Neutrophil (primary cell): ENCODE measurements at regions not wholly inside any gene's neighbourhood (a gene's known extent, or its start where the extent isn't known, plus 50 kb on each side); places are given as distances from the start of the nearest gene placed in this dataset.

Experiments used
- H3K27ac ChIP-seq: fragments of 200-600 bp; sonication (generic); 2 replicates; pipeline ENCODE4 v1.5.1; 2016; ENCODE audit warnings: mild to moderate bottlenecking, moderate library complexity
- H3K27me3 ChIP-seq: fragments of 200-600 bp; sonication (generic); 2 replicates; pipeline ENCODE4 v1.6.0; 2016; ENCODE audit warnings: mild to moderate bottlenecking
- H3K36me3 ChIP-seq: fragments of 200-600 bp; sonication (generic); 2 replicates; pipeline ENCODE4 v1.5.1; 2017
- H3K4me1 ChIP-seq, 2 experiments: fragments of 200-600 bp in 1 of 2; sonication (generic) in 1 of 2; 1 replicate in 1 of 2; 2 replicates in 1 of 2; pipeline versions ENCODE4 v1.5.1 to v1.6.1; 2013 to 2016; ENCODE audit warnings: low read depth in 1 of 2, low read length in 1 of 2, mild to moderate bottlenecking in 1 of 2, moderate library complexity in 1 of 2; ENCODE audit not compliant: control insufficient read depth in 1 of 2, insufficient read depth in 1 of 2
- H3K4me3 ChIP-seq, 2 experiments: fragments of 200-600 bp in 1 of 2; sonication (generic) in 1 of 2; 1 replicate in 1 of 2; 2 replicates in 1 of 2; pipeline ENCODE4 v1.5.1; 2013 to 2016; ENCODE audit warnings: low read depth in 1 of 2, low read length in 1 of 2, mild to moderate bottlenecking in 1 of 2, moderate library complexity in 1 of 2
- H3K9me3 ChIP-seq: fragments of 200-600 bp; sonication (generic); 2 replicates; pipeline ENCODE4 v1.5.1; 2016
- TF ChIP-seq, protein P1 (sequence below): fragments of 200-600 bp; sonication (generic); IDR thresholded peaks from 2 replicates; pipeline ENCODE4 v1.5.1; 2016; ENCODE audit warnings: antibody characterized with exemption

DNA sequence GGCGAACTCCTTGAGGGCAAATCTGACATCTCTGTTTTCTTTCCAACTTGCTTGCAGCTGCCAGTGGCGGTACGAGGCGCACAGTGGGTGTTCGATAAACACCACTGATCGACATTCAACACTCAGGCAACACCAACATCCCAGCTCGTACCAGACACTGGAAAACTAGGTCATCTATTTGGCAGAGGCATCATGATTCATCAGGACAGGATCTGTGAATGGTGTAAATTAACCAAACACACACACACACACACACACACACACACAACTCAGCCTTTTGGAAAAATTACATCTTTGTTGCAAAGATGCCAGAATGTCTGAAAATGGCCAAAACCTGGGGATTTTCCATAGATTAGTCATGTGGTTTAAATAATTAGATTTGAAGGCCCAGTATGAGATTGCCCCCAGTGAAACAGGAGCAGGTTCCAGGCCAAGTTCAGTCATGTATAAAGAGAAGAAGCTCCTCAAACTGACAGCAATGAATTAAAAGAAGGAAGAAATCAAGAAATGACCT is 150.5 kb upstream of the NCKAP5 start:
- no peak overlapping the region for H3K4me3 ChIP-seq
- no peaks in the 10 kb centered on the region for H3K4me1 ChIP-seq
- TF ChIP-seq, protein P1, sequence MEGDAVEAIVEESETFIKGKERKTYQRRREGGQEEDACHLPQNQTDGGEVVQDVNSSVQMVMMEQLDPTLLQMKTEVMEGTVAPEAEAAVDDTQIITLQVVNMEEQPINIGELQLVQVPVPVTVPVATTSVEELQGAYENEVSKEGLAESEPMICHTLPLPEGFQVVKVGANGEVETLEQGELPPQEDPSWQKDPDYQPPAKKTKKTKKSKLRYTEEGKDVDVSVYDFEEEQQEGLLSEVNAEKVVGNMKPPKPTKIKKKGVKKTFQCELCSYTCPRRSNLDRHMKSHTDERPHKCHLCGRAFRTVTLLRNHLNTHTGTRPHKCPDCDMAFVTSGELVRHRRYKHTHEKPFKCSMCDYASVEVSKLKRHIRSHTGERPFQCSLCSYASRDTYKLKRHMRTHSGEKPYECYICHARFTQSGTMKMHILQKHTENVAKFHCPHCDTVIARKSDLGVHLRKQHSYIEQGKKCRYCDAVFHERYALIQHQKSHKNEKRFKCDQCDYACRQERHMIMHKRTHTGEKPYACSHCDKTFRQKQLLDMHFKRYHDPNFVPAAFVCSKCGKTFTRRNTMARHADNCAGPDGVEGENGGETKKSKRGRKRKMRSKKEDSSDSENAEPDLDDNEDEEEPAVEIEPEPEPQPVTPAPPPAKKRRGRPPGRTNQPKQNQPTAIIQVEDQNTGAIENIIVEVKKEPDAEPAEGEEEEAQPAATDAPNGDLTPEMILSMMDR: no peak
- no peaks in the 10 kb centered on the region for H3K36me3 ChIP-seq
- H3K27ac ChIP-seq: no peak overlapping the region
- no peaks in the 10 kb centered on the region for H3K27me3 ChIP-seq
- no peaks in the 10 kb centered on the region for H3K9me3 ChIP-seq

DNA sequence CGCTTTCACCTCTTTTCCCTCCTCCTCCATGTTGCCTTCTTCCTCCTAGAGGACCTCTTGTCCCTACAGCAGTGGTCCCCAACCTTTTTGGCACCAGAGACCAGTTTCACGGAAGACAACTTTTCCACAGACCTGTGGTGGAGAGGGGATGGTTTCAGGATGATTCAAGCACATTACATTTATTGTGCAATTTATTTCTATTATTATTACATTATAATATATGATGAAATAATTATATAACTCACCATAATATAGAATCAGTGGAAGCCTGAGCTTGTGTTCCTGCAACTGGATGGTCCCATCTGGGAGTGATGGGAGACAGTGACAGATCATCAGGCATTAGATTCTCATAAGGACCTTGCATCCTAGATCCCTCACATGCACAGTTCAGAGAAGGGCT is 152.2 kb upstream of the NCKAP5 start:
- no peak overlapping the region for H3K4me3 ChIP-seq
- TF ChIP-seq, protein P1: no peak
- H3K27ac ChIP-seq: no peak overlapping the region
- H3K9me3 ChIP-seq: no peaks in the 10 kb centered on the region
- no peaks in the 10 kb centered on the region for H3K36me3 ChIP-seq
- no peaks in the 10 kb centered on the region for H3K27me3 ChIP-seq
- H3K4me1 ChIP-seq: no peaks in the 10 kb centered on the region

DNA sequence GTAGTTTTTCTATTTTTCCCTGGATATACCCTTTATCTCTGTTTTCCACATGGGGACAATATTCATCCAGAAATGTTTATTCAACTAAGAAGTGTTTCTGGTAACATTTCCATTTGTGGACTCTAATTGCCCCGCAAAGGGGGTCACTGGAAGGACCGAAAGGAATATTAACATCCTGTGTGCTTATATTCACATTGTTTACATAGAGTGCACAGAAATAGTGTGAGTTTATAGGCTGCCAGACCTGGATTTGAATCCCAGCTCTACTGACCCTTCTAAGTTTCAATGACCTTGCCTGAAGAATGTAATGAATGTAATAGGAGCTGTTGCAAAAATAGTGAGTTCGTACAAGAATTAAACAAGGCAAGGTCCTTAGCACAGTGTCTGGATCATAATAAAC is 152.9 kb upstream of the NCKAP5 start:
- H3K4me3 ChIP-seq: no peak overlapping the region
- H3K4me1 ChIP-seq: no peaks in the 10 kb centered on the region
- no peak overlapping the region for H3K27ac ChIP-seq
- no peaks in the 10 kb centered on the region for H3K9me3 ChIP-seq
- TF ChIP-seq, protein P1: no peak
- H3K36me3 ChIP-seq: no peaks in the 10 kb centered on the region
- H3K27me3 ChIP-seq: no peaks in the 10 kb centered on the region

DNA sequence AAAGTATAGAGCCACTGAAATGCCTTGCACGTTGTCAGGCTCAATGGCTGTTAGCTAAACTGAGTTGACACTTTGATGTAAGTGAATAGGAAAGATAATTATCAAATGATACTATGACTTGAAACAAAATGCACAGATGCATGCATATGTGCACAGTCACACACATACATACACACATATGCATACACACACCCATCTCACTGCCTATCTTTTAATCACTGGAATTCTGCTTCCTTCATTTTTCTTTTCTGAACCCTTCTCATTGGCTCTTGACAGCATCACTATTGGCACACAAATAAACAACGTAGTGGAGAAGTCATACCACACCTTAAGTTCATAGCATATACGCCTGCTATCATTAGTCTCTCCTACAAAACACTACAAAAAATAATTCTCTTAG is 154.9 kb upstream of the NCKAP5 start:
- Histone ChIP-seq H3K4me3 (no peak overlapping the region), H3K27me3 (no peaks in the 10 kb centered on the region), H3K36me3 (no peaks in the 10 kb centered on the region), H3K4me1 (no peaks in the 10 kb centered on the region), H3K9me3 (no peaks in the 10 kb centered on the region), H3K27ac (no peak overlapping the region)
- TF ChIP-seq, protein P1: no peak

DNA sequence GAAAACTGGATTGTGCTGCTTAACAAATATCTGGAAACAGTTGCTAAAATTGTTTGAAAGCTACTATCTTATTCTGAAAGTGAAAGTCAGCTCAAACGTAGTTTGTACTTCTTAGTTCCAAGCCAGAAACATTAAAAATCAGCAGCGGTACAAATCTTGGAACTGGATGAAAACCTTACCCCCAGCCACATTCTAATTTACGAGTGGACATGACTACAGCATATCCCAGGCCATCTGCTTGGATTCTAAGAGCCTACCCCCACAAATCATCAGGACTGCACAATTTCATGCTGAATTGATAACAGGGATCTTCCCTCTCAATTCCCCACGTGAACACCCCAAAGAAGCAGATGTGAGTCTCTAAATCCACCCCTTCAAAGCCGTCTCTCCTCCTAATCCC is 158.7 kb upstream of the NCKAP5 start:
- TF ChIP-seq, protein P1: no peak
- H3K4me1 ChIP-seq: no peaks in the 10 kb centered on the region
- H3K36me3 ChIP-seq: no peaks in the 10 kb centered on the region
- no peak overlapping the region for H3K4me3 ChIP-seq
- no peaks in the 10 kb centered on the region for H3K9me3 ChIP-seq
- H3K27ac ChIP-seq: no peak overlapping the region
- no peaks in the 10 kb centered on the region for H3K27me3 ChIP-seq

DNA sequence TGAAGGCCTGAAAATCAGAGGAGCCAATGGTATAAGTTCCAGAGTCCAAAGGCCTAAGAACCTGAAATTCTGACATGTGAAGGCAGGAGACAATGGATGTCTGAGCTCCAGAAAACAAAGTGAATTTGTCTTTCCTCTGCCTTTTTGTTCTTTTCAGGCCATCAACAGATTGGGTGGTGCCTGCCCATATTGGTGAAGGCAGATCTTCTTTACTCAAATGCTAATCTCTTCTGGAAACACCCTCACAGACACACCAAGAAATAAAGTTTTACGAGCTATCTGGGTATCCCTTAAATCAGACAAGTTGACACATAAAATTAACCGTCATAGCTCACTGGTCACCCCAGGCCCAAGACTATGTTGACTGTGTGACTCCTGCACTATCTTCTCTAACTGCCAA is 163.8 kb upstream of the NCKAP5 start:
- H3K27me3 ChIP-seq: no peaks in the 10 kb centered on the region
- no peaks in the 10 kb centered on the region for H3K36me3 ChIP-seq
- no peak overlapping the region for H3K27ac ChIP-seq
- H3K4me1 ChIP-seq: no peaks in the 10 kb centered on the region
- no peaks in the 10 kb centered on the region for H3K9me3 ChIP-seq
- TF ChIP-seq, protein P1: no peak
- no peak overlapping the region for H3K4me3 ChIP-seq
